IPS DF 19.7 (cell line): ENCODE measurements at regions not wholly inside any gene's neighbourhood (a gene's known extent, or its start where the extent isn't known, plus 50 kb on each side); places are given as distances from the start of the nearest gene placed in this dataset.
"Not testable (repeated sequence)": the region's sequence is repeated elsewhere in the genome, so short reads cannot be mapped to it uniquely, and the experiment has no call there.

Source experiments
- DNase-seq: peaks from one replicate; pipeline ENCODE4 v3.0.0-alpha.2; 2013; ENCODE audit warnings: low read depth, low spot score

- DNase-seq, result no peak
Measured at GRCh38 chr5:84885485-84886258, 501.0 kb upstream of the EDIL3 start.

- no peak for DNase-seq
Measured at GRCh38 chr5:84881737-84882136, 497.1 kb upstream of the EDIL3 start.

- DNase-seq, result no peak
Measured at GRCh38 chr5:84874196-84874595, 489.5 kb upstream of the EDIL3 start.

GRCh38 chr5:84872768-84873167 is 488.1 kb upstream of the EDIL3 start:
- no peak for DNase-seq

GRCh38 chr5:84870369-84870768 is 485.7 kb upstream of the EDIL3 start:
- DNase-seq, result no peak

GRCh38 chr5:84869675-84870074 is 485.0 kb upstream of the EDIL3 start:
- DNase-seq, result no peak

GRCh38 chr5:84863936-84864335 is 479.3 kb upstream of the EDIL3 start:
- DNase-seq, result not testable (repeated sequence)

GRCh38 chr5:84863020-84863419 is 478.3 kb upstream of the EDIL3 start:
- DNase-seq, result no peak

- DNase-seq, result peak; percentile 28
Measured at GRCh38 chr5:84862132-84862531, 477.5 kb upstream of the EDIL3 start.

- DNase-seq, result no peak
Measured at GRCh38 chr5:84861306-84861705, 476.6 kb upstream of the EDIL3 start.

- no peak for DNase-seq
Measured at GRCh38 chr5:84859056-84859455, 474.4 kb upstream of the EDIL3 start.

GRCh38 chr5:84831701-84832100 is 447.0 kb upstream of the EDIL3 start:
- DNase-seq, result no peak

- DNase-seq, result no peak
Measured at GRCh38 chr5:84830265-84830664, 445.6 kb upstream of the EDIL3 start.

- no peak for DNase-seq
Measured at GRCh38 chr5:84825606-84826005, 440.9 kb upstream of the EDIL3 start.

GRCh38 chr5:84821924-84822323 is 437.2 kb upstream of the EDIL3 start:
- peak; percentile 15 for DNase-seq

GRCh38 chr5:84817953-84818352 is 433.3 kb upstream of the EDIL3 start:
- no peak for DNase-seq

GRCh38 chr5:84816746-84817547 is 432.3 kb upstream of the EDIL3 start:
- DNase-seq, result no peak

- no peak for DNase-seq
Measured at GRCh38 chr5:84816160-84816559, 431.5 kb upstream of the EDIL3 start.

- DNase-seq, result no peak
Measured at GRCh38 chr5:84805473-84805872, 420.8 kb upstream of the EDIL3 start.

- DNase-seq, result no peak
Measured at GRCh38 chr5:84796399-84796798, 411.7 kb upstream of the EDIL3 start.

GRCh38 chr5:84794486-84795035 is 409.9 kb upstream of the EDIL3 start:
- no peak for DNase-seq

GRCh38 chr5:84791730-84792129 is 407.1 kb upstream of the EDIL3 start:
- no peak for DNase-seq

GRCh38 chr5:84791138-84791537 is 406.5 kb upstream of the EDIL3 start:
- no peak for DNase-seq
